Gastrocnemius medialis (tissue), 4 donors: ENCODE measurements at regions not wholly inside any gene's neighbourhood (a gene's known extent, or its start where the extent isn't known, plus 50 kb on each side); places are given as distances from the start of the nearest gene placed in this dataset.

Source experiments
- ATAC-seq, 2 donors: fragments of 150-250 bp; one replicate each; pipeline ENCODE4 v1.9.1; 2016
- DNase-seq, 2 donors: peaks; one replicate each; pipeline ENCODE4 v3.0.0-alpha.2; 2019
- H3K27ac ChIP-seq, 4 donors: fragments of 200-600 bp; sonication (generic); 1 replicate in 1 of 4; 2 replicates in 3 of 4; pipeline ENCODE4 v1.5.1; 2016 to 2018; ENCODE audit warnings: mild to moderate bottlenecking in 2 of 4, moderate library complexity in 1 of 4
- H3K27me3 ChIP-seq, 3 donors: fragments of 200-600 bp; sonication (generic) in 2 of 3; 1 replicate in 1 of 3; 2 replicates in 2 of 3; pipeline versions ENCODE4 v1.5.1 to v1.6.0; 2016 to 2019; ENCODE audit warnings: mild to moderate bottlenecking in 1 of 3, moderate library complexity in 1 of 3
- H3K36me3 ChIP-seq, 2 donors: fragments of 200-600 bp; sonication (generic) in 1 of 2; one replicate each; pipeline ENCODE4 v1.5.1; 2017 to 2018
- H3K4me1 ChIP-seq, 2 donors: fragments of 200-600 bp; sonication (generic) in 1 of 2; one replicate each; pipeline ENCODE4 v1.5.1; 2016 to 2017; ENCODE audit warnings: mild to moderate bottlenecking in 2 of 2
- H3K4me3 ChIP-seq, 4 donors: fragments of 200-600 bp; sonication (generic) in 3 of 4; 1 replicate in 1 of 4; 2 replicates in 3 of 4; pipeline ENCODE4 v1.5.1; 2016 to 2019; ENCODE audit warnings: mild to moderate bottlenecking in 2 of 4
- H3K9me3 ChIP-seq, 3 donors: fragments of 200-600 bp; sonication (generic) in 2 of 3; 1 replicate in 1 of 3; 2 replicates in 2 of 3; pipeline ENCODE4 v1.5.1; 2016 to 2019
- CTCF ChIP-seq, 5 experiments: fragments of 450-650 bp in 3 of 5; fragments of 200-600 bp in 2 of 5; sonication (generic) in 2 of 5; IDR thresholded peaks in 4 of 5; conservative IDR thresholded peaks in 1 of 5; 1 replicate in 4 of 5; 2 replicates in 1 of 5; pipeline ENCODE4 v1.5.1; 2016 to 2019; ENCODE audit warnings: antibody characterized with exemption in 5 of 5, mild to moderate bottlenecking in 3 of 5, moderate library complexity in 3 of 5
- POLR2A ChIP-seq, 2 donors: fragments of 450-650 bp; IDR thresholded peaks; one replicate each; pipeline ENCODE4 v1.6.1; 2017; ENCODE audit warnings: antibody characterized with exemption in 2 of 2, mild to moderate bottlenecking in 2 of 2, moderate library complexity in 2 of 2
- in situ Hi-C, 4 donors: fragments of 200-750 bp; cut with MboI; loops; one replicate each; pipeline versions ENCODE4 v1.15.0 to v1.8.0; 2017; ENCODE audit warnings: low sequenced_read_pairs in 4 of 4
- intact Hi-C: fragments of 100-400 bp; cut with DNase I; formaldehyde crosslinking; loops from one replicate; pipeline ENCODE4 v1.15.1; 2023; ENCODE audit warnings: low total_unique reads

- H3K9me3 ChIP-seq: no peaks in the 10 kb centered on the region
- TF ChIP-seq POLR2A (IDR thresholded peaks at IDR 0.05) (no peak), CTCF (IDR thresholded peaks at IDR 0.05 in 4 of 5, conservative IDR thresholded peaks at IDR 0.05 in 1 of 5) (no peak)
- no peak overlapping the region for H3K27ac ChIP-seq
- H3K4me3 ChIP-seq: no peak overlapping the region
- H3K4me1 ChIP-seq: no peaks in the 10 kb centered on the region
- no peaks in the 10 kb centered on the region for H3K27me3 ChIP-seq
- H3K36me3 ChIP-seq: no peaks in the 10 kb centered on the region
- intact Hi-C loops: no loop called here
- DNase-seq: no peak
- ATAC-seq: no peak
- in situ Hi-C loops: no loop called here
These were observed 449.3 kb downstream of the GABRB3 start for GRCh38 chr15:26323566-26323965.

- H3K27ac ChIP-seq: no peak overlapping the region
- ATAC-seq: no peak
- in situ Hi-C loops: no loop called here
These were observed 454.2 kb downstream of the GABRB3 start for GRCh38 chr15:26318689-26319088.

GRCh38 chr15:26314577-26314976 is 451.4 kb upstream of the ATP10A start:
- in situ Hi-C loops: no loop called here
- Histone ChIP-seq H3K4me3 (no peak overlapping the region), H3K4me1 (no peaks in the 10 kb centered on the region), H3K27ac (no peak overlapping the region), H3K36me3 (no peaks in the 10 kb centered on the region), H3K27me3 (no peaks in the 10 kb centered on the region), H3K9me3 (no peaks in the 10 kb centered on the region)
- TF ChIP-seq CTCF (IDR thresholded peaks at IDR 0.05 in 4 of 5, conservative IDR thresholded peaks at IDR 0.05 in 1 of 5) (no peak), POLR2A (IDR thresholded peaks at IDR 0.05) (no peak)
- DNase-seq (no peak), ATAC-seq (no peak)
- intact Hi-C loops: no loop called here

More at GRCh38 chr15:26318689-26319088, 454.2 kb downstream of the GABRB3 start:
- no peak for TF ChIP-seq CTCF (IDR thresholded peaks at IDR 0.05 in 4 of 5, conservative IDR thresholded peaks at IDR 0.05 in 1 of 5)
- TF ChIP-seq POLR2A (IDR thresholded peaks at IDR 0.05): no peak
- Histone ChIP-seq H3K4me1 (no peaks in the 10 kb centered on the region), H3K27me3 (no peaks in the 10 kb centered on the region), H3K9me3 (no peaks in the 10 kb centered on the region), H3K4me3 (no peak overlapping the region), H3K36me3 (no peaks in the 10 kb centered on the region)
- no peak for DNase-seq
- intact Hi-C loops: no loop called here

GRCh38 chr15:26311710-26312236 is 448.6 kb upstream of the ATP10A start:
- H3K4me3 ChIP-seq: no peak overlapping the region
- intact Hi-C loops: no loop called here
- no peak overlapping the region for H3K27ac ChIP-seq
- ATAC-seq (no peak), DNase-seq (no peak)
- no peaks in the 10 kb centered on the region for H3K9me3 ChIP-seq
- no peaks in the 10 kb centered on the region for H3K4me1 ChIP-seq
- no peaks in the 10 kb centered on the region for H3K36me3 ChIP-seq
- TF ChIP-seq CTCF (IDR thresholded peaks at IDR 0.05 in 4 of 5, conservative IDR thresholded peaks at IDR 0.05 in 1 of 5): no peak
- TF ChIP-seq POLR2A (IDR thresholded peaks at IDR 0.05): no peak
- H3K27me3 ChIP-seq: no peaks in the 10 kb centered on the region
- in situ Hi-C loops: no loop called here

GRCh38 chr15:26298659-26299170 is 435.6 kb upstream of the ATP10A start:
- Histone ChIP-seq H3K36me3 (no peaks in the 10 kb centered on the region), H3K4me1 (no peaks in the 10 kb centered on the region), H3K4me3 (no peak overlapping the region), H3K27ac (no peak overlapping the region), H3K27me3 (no peaks in the 10 kb centered on the region), H3K9me3 (no peaks in the 10 kb centered on the region)
- TF ChIP-seq CTCF (IDR thresholded peaks at IDR 0.05 in 4 of 5, conservative IDR thresholded peaks at IDR 0.05 in 1 of 5) (no peak), POLR2A (IDR thresholded peaks at IDR 0.05) (no peak)
- intact Hi-C loops (no loop called here), in situ Hi-C loops (no loop called here)
- no peak for ATAC-seq
- no peak for DNase-seq
